Inflammatory macrophage treated with lipopolysaccharide for 1 hour (primary cell): ENCODE measurements at regions not wholly inside any gene's neighbourhood (a gene's known extent, or its start where the extent isn't known, plus 50 kb on each side); places are given as distances from the start of the nearest gene placed in this dataset.
A peak's percentile ranks its signal among the peaks of the same experiment; 100 is the strongest.

Source experiments
- DNase-seq, 2 donors: peaks; one replicate each; pipeline ENCODE4 v3.0.0-alpha.2; 2020 to 2022

DNA sequence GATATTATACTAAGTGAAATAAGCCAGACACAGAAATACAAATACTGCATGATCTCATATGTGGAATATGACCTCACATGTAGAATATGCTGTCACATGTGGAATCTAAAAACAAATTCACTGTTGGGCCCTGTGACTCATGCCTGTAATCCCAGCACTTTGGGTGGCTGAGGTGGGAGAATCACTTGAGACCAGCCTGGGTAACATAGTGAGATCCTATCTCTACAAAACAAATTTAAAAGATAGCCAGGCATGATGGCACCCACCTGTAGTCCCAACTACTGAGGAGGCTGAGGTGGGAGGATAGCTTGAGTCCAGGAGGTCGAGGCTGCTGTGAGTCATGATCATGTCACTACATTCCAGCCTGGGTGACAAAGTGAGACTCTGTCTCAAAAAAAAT, 160.3 kb downstream of the PTEN start:
- no peak for DNase-seq

DNA sequence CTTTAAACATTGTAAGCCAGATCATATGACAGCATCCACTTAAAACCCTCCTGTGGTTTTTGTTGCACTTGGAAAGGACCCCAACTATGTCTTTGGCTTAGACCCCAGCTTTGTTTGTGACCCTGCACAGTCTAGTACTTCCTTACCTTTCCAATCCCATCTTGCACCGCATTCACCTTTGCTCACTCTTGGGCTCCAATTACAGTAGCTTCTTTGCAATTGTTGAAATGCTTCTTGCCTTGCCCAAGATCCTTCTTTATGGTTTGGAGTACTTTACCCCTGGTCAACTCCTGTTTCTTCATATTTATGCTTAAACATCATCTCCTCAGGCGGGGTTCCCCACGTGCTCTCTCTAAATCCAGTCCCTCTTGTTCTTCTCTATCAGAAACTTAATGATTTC, 162.6 kb downstream of the PTEN start:
- DNase-seq: no peak

DNA sequence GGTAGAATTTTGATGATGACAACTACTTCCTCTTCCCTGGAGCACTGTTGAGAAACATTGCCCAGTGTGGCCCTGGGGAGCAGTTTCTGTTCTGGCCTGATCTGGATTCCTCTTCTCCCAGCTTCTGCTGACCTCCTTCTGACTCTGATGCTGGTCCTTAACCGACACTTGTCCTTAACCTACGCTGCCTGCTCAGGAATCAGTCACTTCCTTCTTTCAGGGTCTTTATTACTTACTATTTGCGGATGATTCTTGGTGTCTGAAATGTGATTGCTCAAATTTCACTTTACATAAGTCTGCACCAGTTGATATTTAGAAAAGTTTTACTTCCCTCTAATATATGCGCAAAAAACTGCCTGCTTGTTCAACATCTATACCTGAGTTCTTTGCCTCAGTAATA, 164.1 kb downstream of the PTEN start:
- peak; percentile 80 to 81 for DNase-seq

DNA sequence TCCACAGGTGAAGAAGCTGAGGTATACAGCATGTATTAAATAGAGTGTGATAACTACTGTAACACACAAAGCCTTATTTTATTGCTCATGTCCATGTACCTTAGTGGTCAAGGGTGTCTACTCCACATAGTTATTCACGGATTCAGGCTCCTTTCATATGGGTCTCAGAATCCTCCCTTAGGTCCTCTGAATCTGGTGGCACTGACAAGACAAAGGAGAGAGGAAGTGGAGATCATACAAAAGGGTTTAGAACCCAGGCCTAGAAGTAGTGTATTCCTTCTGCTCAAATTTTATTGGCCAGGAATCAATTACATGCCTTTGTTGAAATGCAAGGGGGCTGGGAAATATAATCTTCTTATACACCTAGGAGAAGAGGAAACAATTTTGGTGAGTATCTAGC, 164.6 kb downstream of the PTEN start:
- DNase-seq: no peak

DNA sequence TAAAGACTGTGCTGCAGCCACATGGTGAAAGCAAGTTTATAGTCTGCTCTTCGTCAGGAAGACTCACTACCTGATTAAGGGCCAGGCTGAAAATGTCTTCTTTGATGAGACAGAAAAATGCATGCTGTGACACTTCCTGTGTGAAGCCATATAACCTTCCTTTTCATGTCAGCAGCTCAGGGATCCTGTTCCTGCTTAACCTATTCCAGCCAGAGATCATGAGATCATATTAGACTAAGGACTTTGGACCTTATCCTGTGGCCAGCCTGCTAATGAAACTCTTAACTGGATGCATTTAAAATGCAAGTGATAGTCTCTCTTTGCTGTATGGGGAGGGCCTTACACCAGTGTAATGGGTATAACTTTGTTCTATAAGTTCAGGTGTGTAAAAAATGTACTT, 165.2 kb downstream of the PTEN start:
- DNase-seq: no peak

DNA sequence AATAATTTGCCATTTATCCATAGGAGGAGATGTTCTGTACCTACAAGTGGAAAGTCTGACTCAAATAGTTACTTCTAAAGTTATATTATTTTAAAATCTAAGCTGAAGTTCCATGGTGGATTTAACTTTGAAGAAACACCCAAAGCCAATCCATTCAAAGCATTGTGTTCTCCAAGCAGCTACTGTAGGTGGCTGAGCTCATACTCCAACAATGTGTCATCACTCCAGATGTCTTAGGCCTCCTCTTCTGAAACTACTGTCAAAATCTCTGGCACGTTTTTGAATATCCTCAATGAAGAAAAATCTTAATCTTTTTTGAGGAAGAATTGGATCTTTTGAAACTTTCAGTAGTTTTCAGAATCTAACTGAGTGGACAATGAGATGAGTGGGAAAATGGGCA, 169.1 kb downstream of the PTEN start:
- peak in 1 of 2 donors; percentile 46 for DNase-seq

DNA sequence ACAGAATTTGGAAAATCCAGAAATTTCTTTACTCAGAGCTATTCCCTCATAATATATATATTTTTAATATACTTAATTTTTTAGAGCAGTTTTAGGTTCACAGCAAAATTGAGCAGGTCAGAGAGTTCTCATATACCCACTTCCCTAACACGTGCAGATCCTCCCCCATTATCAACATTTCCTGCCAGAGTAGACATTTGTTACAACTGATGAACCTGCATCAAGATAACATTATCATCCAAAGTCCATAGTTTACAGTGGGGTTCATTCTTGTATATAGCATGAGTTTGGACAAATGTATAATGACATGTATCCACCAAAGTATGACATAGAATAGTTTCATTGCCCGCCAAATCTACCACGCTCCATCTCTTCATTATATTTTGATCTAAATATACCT, 170.0 kb downstream of the PTEN start:
- DNase-seq: no peak

DNA sequence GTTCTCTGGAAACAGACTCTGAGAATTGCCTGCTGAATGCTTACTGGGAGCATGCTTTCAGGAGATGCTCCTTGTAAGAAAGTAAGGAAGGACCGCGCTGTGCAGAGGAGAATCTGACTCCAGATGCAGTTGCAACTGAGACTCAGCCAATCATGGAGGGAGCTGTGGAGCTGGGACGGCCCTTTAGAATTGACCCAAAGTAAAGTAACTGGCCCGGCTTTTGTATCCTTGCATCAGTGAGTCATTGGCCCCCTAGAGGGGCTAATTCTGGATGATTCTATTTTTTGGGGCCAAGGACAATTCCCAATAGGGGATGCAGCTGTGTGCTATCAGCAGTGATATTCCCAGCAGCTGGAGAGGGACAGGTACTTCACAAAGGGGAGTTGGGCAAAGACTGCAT, 170.4 kb downstream of the PTEN start:
- DNase-seq: no peak

DNA sequence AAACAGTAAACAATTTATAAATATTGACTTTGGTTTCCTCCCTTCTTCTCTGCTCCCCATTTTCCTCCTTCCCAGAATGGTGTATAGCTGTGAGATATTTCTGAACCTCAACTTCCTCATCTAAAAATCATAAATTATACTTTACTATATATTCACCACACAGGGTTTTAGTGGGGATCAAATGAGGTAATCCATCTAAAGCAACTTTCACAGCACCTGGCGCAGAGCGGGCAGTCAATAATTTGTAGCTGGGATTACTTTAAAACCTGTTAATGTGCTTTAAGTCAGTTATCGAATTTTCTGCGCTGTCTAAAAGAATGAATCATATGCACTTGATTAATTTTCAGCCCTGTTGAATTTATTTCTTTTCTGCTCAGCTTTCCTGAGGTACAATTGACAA, 172.7 kb downstream of the PTEN start:
- DNase-seq: no peak

DNA sequence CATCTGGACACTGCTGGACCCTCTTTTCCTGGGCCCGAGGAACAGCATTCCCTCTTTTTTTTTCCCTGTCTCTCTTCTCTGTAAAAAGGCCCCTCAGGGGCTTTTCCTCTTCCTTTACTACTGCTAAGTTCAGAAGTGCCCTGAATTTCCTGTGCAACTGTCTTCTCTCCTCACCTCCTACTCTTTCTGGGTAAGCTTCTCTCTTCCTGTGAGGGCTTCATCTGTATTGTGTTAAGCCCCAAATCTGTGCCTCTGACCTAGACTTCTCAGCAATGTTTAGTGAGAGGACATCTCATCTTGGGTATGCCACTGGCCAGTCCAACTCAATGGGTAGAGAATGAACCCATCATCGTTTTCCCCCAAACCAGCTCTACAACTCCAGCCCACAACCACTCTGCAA, 174.2 kb downstream of the PTEN start:
- DNase-seq: no peak

DNA sequence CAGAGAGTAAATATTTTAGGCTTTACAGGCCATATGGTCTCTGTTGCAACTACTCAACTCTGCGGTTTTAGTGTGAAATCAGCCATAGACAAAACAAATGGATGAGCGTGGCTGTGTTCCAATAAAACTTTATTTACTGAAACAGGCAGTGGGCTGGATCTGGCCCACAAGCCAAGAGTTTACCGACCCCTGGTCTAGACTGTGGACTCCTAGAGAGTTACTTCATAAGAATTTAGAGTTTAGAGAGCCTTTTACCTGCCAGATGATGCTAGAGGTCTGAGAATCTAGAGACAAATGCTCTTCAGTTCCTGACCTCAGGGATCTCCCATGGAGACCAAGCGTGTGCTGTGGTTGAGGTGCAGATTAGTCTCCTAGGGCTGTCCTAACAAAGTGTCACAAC, 174.8 kb downstream of the PTEN start:
- DNase-seq: no peak

DNA sequence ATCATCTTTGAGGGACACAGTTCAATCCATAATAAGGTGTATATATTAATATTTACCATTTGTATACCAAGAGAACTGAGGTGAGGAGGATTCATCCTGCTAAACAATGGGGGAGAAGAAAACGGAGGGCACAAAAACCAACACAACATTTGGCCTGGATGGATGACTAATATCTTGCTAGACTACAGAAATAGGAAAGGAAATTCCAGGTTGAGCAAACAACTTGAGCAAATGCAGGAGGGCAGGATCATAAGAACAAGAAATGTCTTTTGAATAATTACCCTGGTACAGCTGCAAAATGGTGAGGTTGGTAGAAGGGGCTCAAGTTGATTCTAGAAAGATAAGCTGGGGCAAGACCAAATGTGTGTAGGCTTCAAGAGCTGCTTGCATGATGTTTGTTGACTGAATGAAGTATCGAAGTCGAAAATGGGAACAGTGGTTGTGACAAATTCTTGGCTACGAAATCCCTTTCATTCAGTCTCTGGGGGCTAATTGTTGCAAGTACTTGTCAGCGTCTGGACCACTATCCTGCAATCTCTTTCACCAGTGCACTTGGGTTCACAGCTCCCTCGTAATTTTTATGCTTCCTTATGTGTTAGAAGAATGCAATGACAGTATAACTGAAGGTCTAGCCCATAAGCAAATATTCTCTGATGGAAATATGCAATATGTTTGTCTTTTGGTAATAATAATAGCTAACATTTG, 176.2 kb downstream of the PTEN start:
- peak; percentile 73 to 78 for DNase-seq

DNA sequence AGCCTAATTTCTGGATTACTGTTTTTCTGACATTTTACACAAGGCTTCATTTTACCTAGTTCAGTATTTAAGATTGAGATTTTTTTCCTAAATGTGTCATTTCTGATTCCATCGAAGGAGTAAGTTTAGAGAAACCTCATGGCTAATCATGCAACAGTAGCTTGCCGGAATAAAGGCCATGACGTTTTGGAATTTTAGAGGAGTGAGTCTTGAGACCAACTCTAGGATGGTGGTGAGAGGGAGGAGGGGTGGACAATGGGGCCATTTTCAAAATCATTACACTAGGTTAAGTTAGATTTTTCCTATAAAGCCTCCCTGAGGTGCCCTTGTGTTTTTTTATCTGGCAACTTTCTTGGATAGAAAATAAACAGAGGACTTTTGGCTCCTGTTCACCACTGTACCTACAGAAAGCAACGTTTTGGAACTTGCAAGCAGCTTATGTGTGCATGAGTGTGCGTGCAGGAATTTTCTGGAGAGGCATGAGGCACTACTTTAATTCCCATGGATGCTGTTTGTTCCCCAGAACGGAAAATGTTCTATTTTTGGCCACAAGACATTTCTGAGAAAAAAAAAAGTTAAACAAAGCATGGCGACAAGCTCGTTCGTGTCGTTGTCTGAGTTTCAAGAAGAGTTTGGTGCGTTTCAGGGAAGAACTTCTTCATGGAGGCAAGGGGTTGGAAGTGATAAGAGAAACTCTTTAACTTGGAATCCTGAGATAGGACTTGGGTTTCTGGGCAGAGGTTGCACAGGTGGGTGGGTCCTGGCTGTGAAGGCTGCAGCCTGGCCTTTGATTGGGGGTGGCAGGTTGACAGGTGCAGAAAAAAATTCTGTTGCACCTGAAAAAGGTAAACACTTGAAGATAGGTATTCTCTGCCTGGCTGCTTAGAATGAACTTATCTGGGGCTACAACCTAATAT, 178.1 kb downstream of the PTEN start:
- no peak for DNase-seq

DNA sequence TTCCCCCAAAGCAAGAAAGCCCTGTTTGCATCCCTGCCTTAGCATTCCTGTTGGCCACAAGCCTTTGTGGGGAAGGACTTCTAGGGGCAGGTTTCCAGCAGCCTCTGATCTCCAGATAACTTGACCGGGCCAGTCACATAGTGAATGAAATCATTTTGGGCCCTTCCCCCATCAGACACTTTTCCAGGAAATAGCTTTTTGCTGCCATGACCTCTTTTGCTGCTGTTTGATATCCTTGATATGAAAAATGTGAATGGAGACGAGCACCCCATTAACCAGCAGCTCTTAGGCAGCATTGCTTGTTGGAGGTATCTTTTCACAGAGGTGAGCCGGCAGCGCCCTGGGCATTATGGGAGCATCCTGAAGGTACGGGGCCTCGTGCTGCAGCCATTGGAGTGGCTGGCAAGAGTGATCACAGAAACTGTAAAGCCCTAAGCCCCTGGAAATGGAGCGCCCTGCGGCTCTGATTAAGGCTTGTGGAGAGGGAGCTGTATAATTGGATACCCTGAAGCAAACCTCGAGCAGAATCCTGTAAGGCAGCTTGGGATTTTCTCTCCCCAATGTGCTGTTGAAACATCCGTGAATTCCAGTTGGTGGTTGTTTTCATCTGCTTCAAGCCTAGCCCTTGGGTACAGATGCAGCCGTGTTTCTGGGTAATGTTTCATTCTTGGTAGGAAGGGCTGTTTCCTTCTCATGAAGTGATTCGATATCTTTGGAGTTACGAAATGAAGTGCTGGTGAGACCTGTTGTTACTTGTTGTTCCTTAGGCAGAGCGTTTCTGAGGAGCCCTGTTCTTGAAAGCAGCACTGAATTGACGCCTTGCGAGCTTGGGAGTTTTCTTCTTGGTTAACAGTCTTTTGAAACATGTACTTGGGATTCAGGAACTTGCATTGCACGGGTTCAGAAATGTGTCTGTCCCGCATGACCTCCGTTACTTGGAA, 179.0 kb downstream of the PTEN start:
- DNase-seq: peak; percentile 73 to 88

DNA sequence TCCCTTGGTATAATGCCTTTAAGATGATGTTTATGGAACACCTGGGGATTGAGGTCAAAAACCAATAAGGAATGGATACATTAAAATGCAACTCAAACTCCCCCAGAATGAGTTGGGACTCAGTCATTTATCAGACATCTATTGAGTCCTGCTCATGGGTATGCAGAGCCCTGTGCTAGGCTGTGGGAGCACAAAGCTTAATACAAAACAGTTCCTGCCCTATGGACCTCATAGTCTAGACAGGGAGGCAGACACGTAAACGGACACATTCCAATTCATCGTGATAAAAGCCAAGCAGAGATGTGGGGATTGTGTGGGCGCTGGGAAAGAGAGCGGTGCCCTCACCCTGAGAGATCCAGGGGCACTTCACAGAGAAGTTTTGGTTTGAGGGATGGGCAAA, 181.7 kb downstream of the PTEN start:
- no peak for DNase-seq

DNA sequence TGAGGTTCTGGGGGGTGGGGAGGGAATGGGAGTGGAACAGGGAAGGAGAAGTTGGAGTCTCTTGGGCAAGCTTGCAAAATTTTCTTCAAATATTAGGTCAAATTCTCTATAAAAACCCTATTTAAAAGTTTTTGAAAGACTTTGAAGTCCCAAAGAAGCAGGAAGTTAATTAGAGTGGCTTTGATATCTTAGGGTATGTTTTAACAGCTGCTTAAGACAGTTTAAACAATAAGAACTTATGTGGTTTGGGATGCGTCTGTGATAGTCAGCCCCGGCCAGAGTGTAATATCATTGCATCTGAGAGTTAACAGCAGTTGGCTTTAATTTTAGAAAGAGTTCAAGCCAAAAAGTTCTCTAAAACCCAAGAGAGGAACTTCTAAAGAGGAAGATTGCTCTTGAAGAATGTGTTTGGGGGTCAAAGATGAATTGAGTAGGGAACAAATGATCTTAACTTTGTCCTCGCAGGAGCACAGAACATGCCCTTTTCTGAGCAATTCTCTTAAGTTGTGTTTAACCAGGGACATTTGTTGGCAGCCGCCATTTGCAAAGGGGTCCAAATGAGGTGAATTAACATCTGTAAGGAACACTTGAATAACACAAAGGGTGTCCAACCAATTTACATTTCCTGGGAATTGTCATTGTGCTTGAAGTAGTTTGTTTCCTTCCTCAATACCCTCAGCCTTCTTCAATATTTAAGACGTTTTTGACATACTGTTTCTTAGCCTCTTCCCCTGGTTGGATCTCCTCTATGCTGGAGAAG, 182.4 kb downstream of the PTEN start:
- peak; percentile 52 to 61 for DNase-seq

DNA sequence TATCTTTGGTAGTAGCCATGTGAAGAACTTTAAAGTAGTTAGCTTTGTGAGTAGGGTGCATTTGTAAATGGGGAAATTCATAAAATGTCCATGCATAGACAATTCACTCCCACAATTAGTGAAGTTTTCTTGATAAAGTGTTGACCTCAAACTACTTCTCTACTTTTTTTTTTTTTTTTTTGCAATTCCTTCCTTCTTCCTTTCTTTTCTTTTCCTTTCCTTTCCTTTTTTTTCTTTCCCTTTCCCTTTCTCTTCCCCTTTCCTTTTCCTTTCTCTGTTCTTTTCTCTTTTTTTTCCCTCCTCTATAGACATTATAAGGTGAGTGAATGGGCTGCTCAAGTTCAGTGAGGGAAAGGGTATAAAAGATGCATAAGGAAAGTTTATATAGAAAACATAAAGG, 184.2 kb downstream of the PTEN start:
- DNase-seq: peak; percentile 46 to 74

DNA sequence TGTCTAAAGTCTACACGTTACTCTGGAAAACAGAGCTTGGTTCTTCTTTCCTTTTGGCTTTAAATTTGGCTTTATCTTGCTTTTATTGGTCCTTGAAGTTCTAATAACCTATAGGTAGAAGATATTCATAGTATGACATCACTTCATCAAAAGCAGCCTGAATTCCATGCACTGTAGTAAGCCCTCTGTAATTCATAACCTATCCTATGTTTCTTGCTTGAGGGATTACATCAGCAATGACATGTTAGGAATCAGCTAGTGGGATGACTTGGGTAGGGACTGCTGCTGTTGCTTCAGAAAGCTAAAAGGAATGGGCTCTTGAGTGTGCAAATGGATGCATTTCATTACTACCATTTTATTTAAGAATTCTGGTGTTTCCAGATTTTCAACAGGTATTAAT, 184.9 kb downstream of the PTEN start:
- DNase-seq: no peak

DNA sequence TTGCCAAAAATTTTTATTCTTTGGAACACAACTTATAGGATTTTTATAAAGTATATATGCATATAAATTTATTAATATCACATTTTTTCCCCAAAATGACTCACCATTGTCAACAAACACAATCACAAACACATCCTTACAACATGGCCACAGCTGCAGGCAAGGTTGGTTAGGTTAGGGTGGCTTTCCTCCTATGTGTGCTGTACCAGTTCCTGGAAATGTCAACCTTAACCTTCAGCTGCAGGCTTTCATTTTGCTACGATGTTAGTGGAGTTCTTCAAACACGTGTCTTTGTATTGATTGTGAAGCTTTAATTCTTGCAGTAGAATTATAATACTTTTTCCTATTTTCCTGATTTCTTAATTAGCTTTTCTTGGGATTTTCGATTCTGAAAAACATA, 185.8 kb downstream of the PTEN start:
- DNase-seq: no peak

DNA sequence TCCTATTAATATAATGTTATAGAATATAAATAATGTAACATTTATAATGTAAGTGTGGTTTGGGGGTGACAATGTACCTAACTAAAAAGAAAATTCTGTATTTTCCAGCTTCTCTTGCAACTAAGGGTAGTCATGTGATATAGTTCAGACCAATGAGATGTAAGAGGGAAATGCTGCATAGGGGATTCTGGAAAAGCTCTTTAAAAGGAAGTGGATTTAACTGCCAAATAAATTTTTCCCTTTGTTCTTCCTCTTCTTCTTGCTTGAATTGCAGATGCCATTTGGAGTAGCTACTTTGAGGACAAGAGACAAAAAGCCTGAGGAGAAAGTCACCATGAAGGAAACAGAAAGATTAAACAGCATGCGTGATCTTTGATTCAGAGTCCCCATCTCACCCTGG, 194.3 kb downstream of the PTEN start:
- no peak for DNase-seq

DNA sequence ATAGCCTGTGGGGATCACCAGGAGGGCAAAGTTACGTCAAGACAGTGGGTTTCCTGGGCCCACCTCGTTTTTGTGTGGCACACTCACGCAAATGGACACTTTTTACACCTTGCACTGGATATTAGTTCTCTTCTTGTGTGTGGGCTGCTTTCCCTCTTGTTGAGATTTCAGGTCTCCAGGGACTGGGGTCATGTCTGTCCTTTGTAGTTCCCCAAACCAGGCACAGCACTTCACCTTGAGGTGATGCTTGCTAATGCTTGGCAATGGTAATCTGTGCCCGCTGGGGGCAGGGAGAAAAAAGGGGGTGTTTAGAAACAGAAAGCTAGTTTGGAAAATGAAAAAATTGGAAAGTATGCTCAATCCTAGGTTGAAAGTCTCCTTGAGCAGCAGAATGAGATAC, 195.3 kb downstream of the PTEN start:
- no peak for DNase-seq

DNA sequence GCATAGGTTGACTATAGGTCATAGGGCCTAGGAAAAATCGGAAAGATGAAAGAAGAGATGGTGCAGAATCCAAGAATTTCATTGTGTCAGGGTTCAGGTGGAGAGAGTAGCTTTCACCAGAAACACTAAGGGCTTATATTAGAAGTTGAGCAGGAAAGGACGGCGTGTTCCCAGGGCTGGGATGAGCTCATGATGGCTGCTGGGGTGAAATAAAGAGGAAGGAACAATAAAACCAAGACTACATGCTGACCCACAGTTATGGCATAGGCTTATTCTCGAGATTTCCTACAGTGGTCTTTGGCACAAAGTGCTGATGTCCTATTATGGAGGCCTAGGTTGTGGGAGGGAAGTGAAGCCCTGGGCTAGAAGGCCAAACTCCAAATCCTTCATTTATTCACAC, 195.8 kb downstream of the PTEN start:
- DNase-seq: no peak

DNA sequence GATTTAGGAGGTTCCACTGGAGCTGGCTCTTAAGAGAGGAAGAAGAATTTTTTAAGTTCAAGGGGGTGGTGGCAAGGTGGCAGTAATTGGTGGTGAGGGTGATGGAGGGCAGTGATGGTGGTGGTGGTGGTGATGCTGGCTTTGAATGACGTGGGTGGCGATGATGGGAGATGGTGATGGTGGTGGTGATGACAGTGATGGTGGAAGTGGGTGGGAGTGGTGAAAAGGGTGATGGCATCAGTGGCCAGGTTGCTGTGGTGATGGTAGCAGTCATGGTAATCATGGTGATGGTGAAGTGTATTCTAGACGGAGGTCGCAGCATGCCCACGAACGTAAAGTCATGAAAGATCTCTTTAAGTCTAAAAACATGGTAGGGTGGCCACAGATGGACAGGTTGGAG, 197.3 kb downstream of the PTEN start:
- no peak for DNase-seq
